ENCODE measurements at regions not wholly inside any gene's neighbourhood (a gene's known extent, or its start where the extent isn't known, plus 50 kb on each side); places are given as distances from the start of the nearest gene placed in this dataset.

GRCh38 chr3:182124187-182124586 is 412.5 kb downstream of the SOX2 start:
- Histone ChIP-seq H3K9ac (ENCODE audit: insufficient read depth in 1 of 2, low read length in 2 of 2) (no peak overlapping the region), H3K27me3 (ENCODE audit: control insufficient read depth in 3 of 3, insufficient read depth in 3 of 3, low read length in 2 of 3) (no peaks in the 10 kb centered on the region), H3K9me3 (ENCODE audit: control insufficient read depth in 4 of 4, insufficient read depth in 3 of 4, low read length in 3 of 4) (no peaks in the 10 kb centered on the region), H3K27ac (ENCODE audit: low read depth in 1 of 2, low read length in 1 of 2) (no peak overlapping the region), H3K4me1 (ENCODE audit: control insufficient read depth in 5 of 5, insufficient read depth in 5 of 5, low read length in 5 of 5) (no peaks in the 10 kb centered on the region), H3K36me3 (ENCODE audit: control insufficient read depth in 4 of 4, insufficient read depth in 4 of 4, low read length in 4 of 4) (no peaks in the 10 kb centered on the region), H3K4me3 (no peak overlapping the region)
- WGBS, 2 donors = 96 to 100% methylated on average over 3 of the region's 3 CpGs
- no peak for TF ChIP-seq CTCF (IDR thresholded peaks at IDR 0.05; ENCODE audit: control extremely low read depth, extremely low read depth)
- no peak for ATAC-seq (ENCODE audit: insufficient read depth, low FRiP score)
- no peak for DNase-seq

- Histone ChIP-seq H3K4me1 (ENCODE audit: control insufficient read depth in 5 of 5, insufficient read depth in 5 of 5, low read length in 5 of 5) (no peaks in the 10 kb centered on the region), H3K36me3 (ENCODE audit: control insufficient read depth in 4 of 4, insufficient read depth in 4 of 4, low read length in 4 of 4) (no peaks in the 10 kb centered on the region), H3K9me3 (ENCODE audit: control insufficient read depth in 4 of 4, insufficient read depth in 3 of 4, low read length in 3 of 4) (no peaks in the 10 kb centered on the region), H3K9ac (ENCODE audit: insufficient read depth in 1 of 2, low read length in 2 of 2) (no peak overlapping the region), H3K27me3 (ENCODE audit: control insufficient read depth in 3 of 3, insufficient read depth in 3 of 3, low read length in 2 of 3) (no peaks in the 10 kb centered on the region), H3K27ac (ENCODE audit: low read depth in 1 of 2, low read length in 1 of 2) (no peak overlapping the region), H3K4me3 (no peak overlapping the region)
- TF ChIP-seq CTCF (IDR thresholded peaks at IDR 0.05; ENCODE audit: control extremely low read depth, extremely low read depth) = no peak
- ATAC-seq (ENCODE audit: insufficient read depth, low FRiP score) (no peak), DNase-seq (no peak)
- WGBS, 2 donors = 95 to 97% methylated on average over 1 of the region's 1 CpG
Measured at GRCh38 chr3:182124716-182125115, 413.0 kb downstream of the SOX2 start.

- Histone ChIP-seq H3K9me3 (ENCODE audit: control insufficient read depth in 4 of 4, insufficient read depth in 3 of 4, low read length in 3 of 4) (peaks cover 0 to 4% (median 0%) of the 10 kb centered on the region in 4 donors), H3K4me3 (no peak overlapping the region), H3K9ac (ENCODE audit: insufficient read depth in 1 of 2, low read length in 2 of 2) (no peak overlapping the region), H3K4me1 (ENCODE audit: control insufficient read depth in 5 of 5, insufficient read depth in 5 of 5, low read length in 5 of 5) (no peaks in the 10 kb centered on the region), H3K27ac (ENCODE audit: low read depth in 1 of 2, low read length in 1 of 2) (no peak overlapping the region), H3K36me3 (ENCODE audit: control insufficient read depth in 4 of 4, insufficient read depth in 4 of 4, low read length in 4 of 4) (no peaks in the 10 kb centered on the region), H3K27me3 (ENCODE audit: control insufficient read depth in 3 of 3, insufficient read depth in 3 of 3, low read length in 2 of 3) (no peaks in the 10 kb centered on the region)
- DNase-seq (no peak), ATAC-seq (ENCODE audit: insufficient read depth, low FRiP score) (no peak)
- TF ChIP-seq CTCF (IDR thresholded peaks at IDR 0.05; ENCODE audit: control extremely low read depth, extremely low read depth) = no peak
- 68 to 76% methylated on average over 9 of the region's 9 CpGs for whole genome bisulfite sequencing, 2 donors
Measured at GRCh38 chr3:182129740-182130139, 418.0 kb downstream of the SOX2 start.

GRCh38 chr3:182133752-182134151 is 422.0 kb downstream of the SOX2 start:
- no peak for DNase-seq
- H3K9ac ChIP-seq (ENCODE audit: insufficient read depth in 1 of 2, low read length in 2 of 2) = no peak overlapping the region
- 63 to 70% methylated on average over 2 of the region's 2 CpGs for WGBS, 2 donors
- peaks cover 0 to 4% (median 0%) of the 10 kb centered on the region in 4 donors for H3K9me3 ChIP-seq (ENCODE audit: control insufficient read depth in 4 of 4, insufficient read depth in 3 of 4, low read length in 3 of 4)
- H3K27me3 ChIP-seq (ENCODE audit: control insufficient read depth in 3 of 3, insufficient read depth in 3 of 3, low read length in 2 of 3) = no peaks in the 10 kb centered on the region
- no peak overlapping the region for H3K27ac ChIP-seq (ENCODE audit: low read depth in 1 of 2, low read length in 1 of 2)
- no peak for TF ChIP-seq CTCF (IDR thresholded peaks at IDR 0.05; ENCODE audit: control extremely low read depth, extremely low read depth)
- H3K36me3 ChIP-seq (ENCODE audit: control insufficient read depth in 4 of 4, insufficient read depth in 4 of 4, low read length in 4 of 4) = no peaks in the 10 kb centered on the region
- H3K4me3 ChIP-seq = no peak overlapping the region
- no peak for ATAC-seq (ENCODE audit: insufficient read depth, low FRiP score)
- H3K4me1 ChIP-seq (ENCODE audit: control insufficient read depth in 5 of 5, insufficient read depth in 5 of 5, low read length in 5 of 5) = no peaks in the 10 kb centered on the region
